OCI-LY7 (cell line): ENCODE measurements at regions not wholly inside any gene's neighbourhood (a gene's known extent, or its start where the extent isn't known, plus 50 kb on each side); places are given as distances from the start of the nearest gene placed in this dataset.

ENCODE experiments used
- BruUV-seq: library from RNA; stranded (reverse); fragments of 400-500 nt; replicated peaks from 2 replicates; lab custom pipeline; 2021; lab: Mats Ljungman, UMichigan
- CTCF ChIA-PET: fragments of 300-600 bp; sonication (Branson Sonifier 250); formaldehyde crosslinking; loops from one replicate; lab custom pipeline; 2022; ENCODE audit warnings: antibody characterized with exemption; ENCODE audit not compliant: unreplicated experiment; lab: Charles Lee
- POLR2A ChIA-PET: fragments of 300-600 bp; sonication (Branson Sonifier 250); formaldehyde crosslinking; loops from one replicate; lab custom pipeline; 2022; ENCODE audit warnings: antibody characterized with exemption; lab: Charles Lee
- DNase-seq: peaks from one replicate; pipeline ENCODE4 v3.0.0-alpha.2; 2015; ENCODE audit warnings: low spot score
- H2AFZ ChIP-seq: fragments of 200-600 bp; sonication (generic), shearing (Covaris generic); 2 replicates; pipeline ENCODE4 v1.6.1; 2014; ENCODE audit warnings: mild to moderate bottlenecking, antibody characterized with exemption, low read length, moderate library complexity
- H3K27ac ChIP-seq: fragments of 200-600 bp; sonication (generic); 2 replicates; pipeline ENCODE4 v1.5.1; 2014; ENCODE audit warnings: mixed run types, low read depth, mild to moderate bottlenecking, moderate library complexity, low read length, inconsistent platforms; ENCODE audit not compliant: poor library complexity, severe bottlenecking
- H3K36me3 ChIP-seq: fragments of 200-600 bp; sonication (generic); 2 replicates; pipeline ENCODE4 v1.6.1; 2014; ENCODE audit warnings: mild to moderate bottlenecking, antibody characterized with exemption, low read length, moderate library complexity, mixed read lengths; ENCODE audit not compliant: insufficient read depth
- H3K4me1 ChIP-seq: fragments of 200-600 bp; sonication (generic); 2 replicates; pipeline ENCODE4 v1.5.1; 2014; ENCODE audit warnings: mild to moderate bottlenecking, low read length; ENCODE audit not compliant: insufficient read depth, poor library complexity, severe bottlenecking
- H3K4me2 ChIP-seq: fragments of 200-600 bp; sonication (generic); 2 replicates; pipeline ENCODE4 v1.6.1; 2014; ENCODE audit warnings: mild to moderate bottlenecking, low read length
- H3K4me3 ChIP-seq: fragments of 200-600 bp; sonication (generic); 2 replicates; pipeline ENCODE4 v1.5.1; 2014; ENCODE audit warnings: mild to moderate bottlenecking, low read depth, low read length; ENCODE audit not compliant: poor library complexity, severe bottlenecking
- H3K79me2 ChIP-seq: fragments of 200-600 bp; sonication (generic); 2 replicates; pipeline ENCODE4 v1.6.1; 2016; ENCODE audit warnings: low read depth, mild to moderate bottlenecking, low read length, moderate library complexity, mixed read lengths; ENCODE audit not compliant: insufficient read depth
- H3K9me2 ChIP-seq: fragments of 200-600 bp; sonication (generic); 2 replicates; pipeline ENCODE4 v1.6.1; 2016; ENCODE audit warnings: mild to moderate bottlenecking, low read length, mixed read lengths; ENCODE audit not compliant: insufficient read depth
- H3K9me3 ChIP-seq: fragments of 200-600 bp; sonication (generic); 2 replicates; pipeline ENCODE4 v1.6.1; 2014; ENCODE audit warnings: mild to moderate bottlenecking, mixed run types, low read length, mixed read lengths
- H4K20me1 ChIP-seq: fragments of 200-600 bp; sonication (generic); 2 replicates; pipeline ENCODE4 v1.6.1; 2014; ENCODE audit warnings: mild to moderate bottlenecking, antibody characterized with exemption, low read length, moderate library complexity, mixed read lengths; ENCODE audit not compliant: insufficient read depth
- EZH2phosphoT487 ChIP-seq: fragments of 200-600 bp; sonication (generic); IDR thresholded peaks from 2 replicates; pipeline ENCODE4 v1.6.1; 2018; ENCODE audit warnings: low read depth, borderline replicate concordance, mild to moderate bottlenecking, mixed run types, antibody characterized with exemption, low read length, moderate library complexity, mixed read lengths
- intact Hi-C: fragments of 100-400 bp; cut with micrococcal nuclease; formaldehyde crosslinking; loops from one replicate; pipeline ENCODE4 v1.10.0; 2022; ENCODE audit not compliant: unreplicated experiment
- TF ChIP-seq, protein P1 (sequence below): fragments of 200-600 bp; sonication (generic); conservative IDR thresholded peaks from 2 replicates; pipeline ENCODE4 v1.5.1; 2014; ENCODE audit warnings: mild to moderate bottlenecking, antibody characterized with exemption, low read length, moderate library complexity, mixed read lengths

DNA sequence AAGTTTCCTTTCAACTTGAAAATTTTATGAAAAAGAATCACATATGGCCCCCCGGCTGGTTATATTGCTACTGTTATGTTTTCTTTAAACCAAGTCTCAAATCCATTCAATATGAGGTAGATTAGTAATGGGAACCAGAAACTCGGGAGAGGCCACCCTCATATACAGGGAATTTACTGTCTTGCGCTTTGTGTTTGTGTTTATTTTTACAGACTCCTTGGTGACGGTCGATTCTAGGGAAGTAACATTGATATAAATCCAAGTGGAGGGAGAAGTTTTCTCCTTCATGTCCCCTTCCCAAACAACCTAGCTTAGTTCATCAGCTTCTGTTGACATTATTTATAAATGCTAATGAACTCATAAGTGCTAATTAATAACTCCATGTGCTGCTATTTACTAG lies 163.5 kb upstream of the LMO4 start:
- Histone ChIP-seq H2AFZ (no peak overlapping the region), H3K79me2 (no peaks in the 10 kb centered on the region), H3K9me3 (no peaks in the 10 kb centered on the region), H3K4me1 (no peaks in the 10 kb centered on the region), H3K4me2 (no peak overlapping the region), H3K4me3 (no peak overlapping the region), H4K20me1 (no peaks in the 10 kb centered on the region), H3K9me2 (no peaks in the 10 kb centered on the region), H3K36me3 (no peaks in the 10 kb centered on the region), H3K27ac (no peak overlapping the region)
- POLR2A ChIA-PET, result interaction anchor here (0.5 to 1.9 kb wide), 6 partner anchors 9 to 969 kb away, joined by 3 to 5 read pairs (median 3); no protein-coding TSS in a partner anchor
- TF ChIP-seq, protein P1, sequence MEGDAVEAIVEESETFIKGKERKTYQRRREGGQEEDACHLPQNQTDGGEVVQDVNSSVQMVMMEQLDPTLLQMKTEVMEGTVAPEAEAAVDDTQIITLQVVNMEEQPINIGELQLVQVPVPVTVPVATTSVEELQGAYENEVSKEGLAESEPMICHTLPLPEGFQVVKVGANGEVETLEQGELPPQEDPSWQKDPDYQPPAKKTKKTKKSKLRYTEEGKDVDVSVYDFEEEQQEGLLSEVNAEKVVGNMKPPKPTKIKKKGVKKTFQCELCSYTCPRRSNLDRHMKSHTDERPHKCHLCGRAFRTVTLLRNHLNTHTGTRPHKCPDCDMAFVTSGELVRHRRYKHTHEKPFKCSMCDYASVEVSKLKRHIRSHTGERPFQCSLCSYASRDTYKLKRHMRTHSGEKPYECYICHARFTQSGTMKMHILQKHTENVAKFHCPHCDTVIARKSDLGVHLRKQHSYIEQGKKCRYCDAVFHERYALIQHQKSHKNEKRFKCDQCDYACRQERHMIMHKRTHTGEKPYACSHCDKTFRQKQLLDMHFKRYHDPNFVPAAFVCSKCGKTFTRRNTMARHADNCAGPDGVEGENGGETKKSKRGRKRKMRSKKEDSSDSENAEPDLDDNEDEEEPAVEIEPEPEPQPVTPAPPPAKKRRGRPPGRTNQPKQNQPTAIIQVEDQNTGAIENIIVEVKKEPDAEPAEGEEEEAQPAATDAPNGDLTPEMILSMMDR, result no peak
- TF ChIP-seq EZH2phosphoT487, result no peak
- DNase-seq, result no peak
- no TSS peak for BruUV-seq
- CTCF ChIA-PET, result no interaction called here
- intact Hi-C loops, result no loop called here

DNA sequence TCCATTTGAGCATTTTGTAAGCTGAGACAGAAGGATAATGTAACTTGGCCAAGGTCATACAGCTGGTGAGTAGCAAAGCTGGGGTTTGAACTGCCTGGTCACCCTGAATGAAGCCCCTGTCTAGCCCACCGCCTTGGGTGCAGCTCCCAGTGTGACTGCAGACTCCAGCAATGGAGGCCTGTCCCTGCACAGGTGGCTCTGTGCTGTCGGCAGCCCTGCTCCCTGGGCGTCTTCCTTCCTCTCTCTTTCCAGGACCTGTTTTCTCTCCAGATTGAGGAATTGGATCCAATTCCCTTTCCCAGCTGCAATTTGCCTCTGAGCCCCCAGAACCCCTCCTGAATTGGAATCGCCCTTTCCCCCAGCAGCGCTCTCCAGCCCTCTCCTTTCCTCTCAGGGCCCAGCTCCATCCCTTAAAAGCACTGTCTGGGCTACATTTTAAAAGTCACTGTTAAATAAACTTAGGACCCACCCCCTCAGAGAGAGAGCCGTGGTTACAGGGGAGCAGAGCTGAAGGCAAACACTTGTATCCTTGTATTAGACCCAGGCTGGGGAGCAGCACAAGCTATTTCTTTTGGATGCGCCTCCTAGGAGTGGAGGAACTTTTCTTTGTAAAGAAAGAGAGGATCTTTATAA lies 161.4 kb upstream of the LMO4 start:
- no peaks in the 10 kb centered on the region for H3K9me2 ChIP-seq
- CTCF ChIA-PET, result no interaction called here
- no peaks in the 10 kb centered on the region for H3K4me1 ChIP-seq
- H3K36me3 ChIP-seq, result no peaks in the 10 kb centered on the region
- H4K20me1 ChIP-seq, result no peaks in the 10 kb centered on the region
- DNase-seq, result no peak
- no peaks in the 10 kb centered on the region for H3K79me2 ChIP-seq
- no peaks in the 10 kb centered on the region for H3K9me3 ChIP-seq
- BruUV-seq, result no TSS peak
- POLR2A ChIA-PET, result interaction anchor here (0.6 kb wide), 1 partner anchor 818 kb away, joined by 3 read pairs; no protein-coding TSS in a partner anchor
- TF ChIP-seq, protein P1, result no peak
- TF ChIP-seq EZH2phosphoT487, result no peak
- intact Hi-C loops, result no loop called here
- no peak overlapping the region for H3K27ac ChIP-seq
- no peak overlapping the region for H2AFZ ChIP-seq
- no peak overlapping the region for H3K4me3 ChIP-seq
- H3K4me2 ChIP-seq, result no peak overlapping the region

DNA sequence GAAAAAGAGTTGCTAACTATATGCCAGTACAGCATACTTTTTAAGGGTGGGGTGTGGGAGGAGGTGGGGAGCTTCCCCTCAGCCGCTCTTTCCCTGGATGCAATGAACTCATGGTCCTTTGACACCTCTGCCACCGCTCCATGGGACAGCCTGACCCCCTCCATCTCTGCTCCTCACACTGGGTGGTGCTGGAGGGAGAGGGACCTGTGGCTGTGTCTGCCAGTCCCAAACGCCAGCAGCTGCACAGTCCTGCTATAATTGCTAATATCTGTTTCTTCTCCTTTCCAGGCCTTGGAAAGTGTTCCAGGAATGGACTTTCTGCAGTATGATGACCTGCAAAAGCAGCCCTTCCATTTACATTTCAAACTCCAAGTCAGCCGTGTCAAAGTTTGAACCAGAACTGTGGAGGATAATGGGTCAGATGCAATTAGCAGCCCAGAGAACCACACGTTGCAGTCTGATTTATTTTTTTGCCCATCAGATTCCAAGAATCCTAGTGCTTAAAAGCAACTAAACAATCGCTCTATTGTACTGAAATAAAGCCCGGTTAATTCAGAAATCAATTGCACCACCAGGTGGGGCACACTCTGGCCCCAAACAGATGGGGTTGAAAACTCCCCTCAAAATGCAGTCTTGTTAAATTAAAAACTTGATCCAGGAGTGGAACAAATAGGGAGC lies 160.7 kb upstream of the LMO4 start:
- Histone ChIP-seq H3K27ac (no peak overlapping the region), H3K4me1 (no peaks in the 10 kb centered on the region), H2AFZ (no peak overlapping the region), H3K9me2 (no peaks in the 10 kb centered on the region), H3K9me3 (no peaks in the 10 kb centered on the region), H3K4me3 (no peak overlapping the region), H3K79me2 (no peaks in the 10 kb centered on the region), H3K36me3 (no peaks in the 10 kb centered on the region), H4K20me1 (no peaks in the 10 kb centered on the region), H3K4me2 (no peak overlapping the region)
- DNase-seq, result no peak
- TF ChIP-seq, protein P1, result peak; percentile 37
- no peak for TF ChIP-seq EZH2phosphoT487
- intact Hi-C loops, result no loop called here
- no TSS peak for BruUV-seq
- POLR2A ChIA-PET, result no interaction called here
- CTCF ChIA-PET, result no interaction called here
